NCI-H128 (cell line): ENCODE measurements at regions not wholly inside any gene's neighbourhood (a gene's known extent, or its start where the extent isn't known, plus 50 kb on each side); places are given as distances from the start of the nearest gene placed in this dataset.

Experiments used
- DNase-seq: peaks from one replicate; lab custom pipeline; 2025; ENCODE audit not compliant: unreplicated experiment; lab: John Stamatoyannopoulos, UW

DNA sequence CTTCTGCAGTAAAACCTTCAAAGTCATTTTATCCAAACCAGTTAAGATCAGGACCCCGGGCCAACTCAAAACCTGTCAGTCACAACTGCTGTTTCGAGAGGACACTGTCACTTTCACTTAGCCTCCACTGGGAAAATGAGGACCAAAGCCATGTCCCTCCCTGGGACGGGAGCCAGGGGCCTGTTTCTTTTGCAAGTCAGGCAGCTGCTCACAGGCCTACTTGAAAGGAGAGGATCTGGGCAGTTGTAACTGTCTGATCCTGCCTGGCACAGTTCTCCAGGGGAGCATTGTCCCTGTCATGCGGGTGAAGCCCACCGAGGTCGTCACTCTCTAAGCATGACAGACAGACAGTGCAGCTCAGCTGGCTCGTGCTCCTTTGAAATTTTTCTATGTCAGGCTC lies 276.2 kb downstream of the NPIPA8 start:
- no peak for DNase-seq

- no peak for DNase-seq
These were observed 277.0 kb downstream of the NPIPA8 start for GRCh38 chr16:18059577-18059976.

DNA sequence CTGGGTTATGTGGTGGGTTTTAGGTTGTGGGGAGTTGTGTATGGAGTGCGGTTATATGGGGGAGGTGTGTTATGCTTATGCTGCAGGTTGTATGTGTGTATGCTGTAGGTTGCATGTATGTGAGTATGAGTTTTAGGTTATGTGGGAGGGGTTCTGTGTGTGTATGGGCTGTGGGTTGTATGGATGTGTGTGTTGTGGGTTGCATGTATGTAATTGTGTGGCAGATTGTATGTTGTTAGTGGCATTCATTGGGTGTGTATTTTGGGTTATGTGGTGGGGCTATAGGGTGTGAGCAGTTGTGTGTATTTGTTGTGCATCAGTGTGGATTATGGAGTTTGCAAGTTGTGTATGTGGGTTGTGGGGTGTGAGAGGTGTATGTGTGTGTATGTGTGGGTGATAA lies 277.4 kb downstream of the NPIPA8 start:
- no peak for DNase-seq

DNA sequence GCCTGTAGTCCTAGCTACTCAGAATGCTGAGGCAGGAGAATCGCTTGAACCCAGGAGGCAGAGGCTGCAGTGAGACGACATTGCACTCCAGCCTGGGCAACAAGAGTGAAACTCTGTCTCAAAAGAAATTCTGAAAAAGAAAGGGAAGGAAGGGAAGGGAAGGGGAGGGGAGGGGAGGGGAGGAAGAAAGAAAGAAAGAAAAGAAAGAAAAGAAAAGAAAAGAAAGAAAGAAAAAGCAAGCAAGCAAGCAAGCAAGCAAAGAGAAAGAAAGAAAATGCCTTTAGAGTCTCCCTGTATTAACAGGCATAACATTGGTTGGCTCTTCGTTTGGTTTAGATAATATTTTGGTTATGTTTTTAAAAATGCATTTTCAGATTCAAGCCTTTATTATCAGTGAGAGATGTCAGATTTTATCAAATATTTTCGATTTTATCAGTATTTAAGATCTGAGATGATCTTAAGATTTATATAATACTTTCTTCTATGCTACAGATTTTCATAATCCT lies 281.1 kb downstream of the NPIPA8 start:
- no peak for DNase-seq

DNA sequence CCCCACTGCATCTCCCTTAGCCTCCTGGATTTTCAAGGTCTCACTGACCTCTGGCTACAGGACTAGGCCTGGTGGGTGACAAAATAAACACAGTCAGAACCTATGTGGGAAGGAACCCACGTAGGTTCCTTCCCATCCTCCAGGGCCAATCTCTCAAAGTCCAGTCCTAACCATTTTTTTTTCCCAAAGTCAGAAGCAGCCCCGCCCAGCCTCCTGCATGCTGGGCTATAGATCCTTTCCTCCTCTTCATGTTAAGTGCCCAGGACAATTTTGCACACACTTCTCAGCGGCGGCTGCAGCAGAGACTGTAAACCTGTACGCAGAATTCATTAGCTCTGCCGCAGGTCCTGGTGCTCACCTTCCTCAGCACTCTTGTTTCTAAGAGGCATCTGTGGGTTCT lies 285.8 kb downstream of the NPIPA8 start:
- DNase-seq: no peak

- DNase-seq: no peak
These were observed 286.3 kb downstream of the NPIPA8 start for GRCh38 chr16:18050234-18050633.

DNA sequence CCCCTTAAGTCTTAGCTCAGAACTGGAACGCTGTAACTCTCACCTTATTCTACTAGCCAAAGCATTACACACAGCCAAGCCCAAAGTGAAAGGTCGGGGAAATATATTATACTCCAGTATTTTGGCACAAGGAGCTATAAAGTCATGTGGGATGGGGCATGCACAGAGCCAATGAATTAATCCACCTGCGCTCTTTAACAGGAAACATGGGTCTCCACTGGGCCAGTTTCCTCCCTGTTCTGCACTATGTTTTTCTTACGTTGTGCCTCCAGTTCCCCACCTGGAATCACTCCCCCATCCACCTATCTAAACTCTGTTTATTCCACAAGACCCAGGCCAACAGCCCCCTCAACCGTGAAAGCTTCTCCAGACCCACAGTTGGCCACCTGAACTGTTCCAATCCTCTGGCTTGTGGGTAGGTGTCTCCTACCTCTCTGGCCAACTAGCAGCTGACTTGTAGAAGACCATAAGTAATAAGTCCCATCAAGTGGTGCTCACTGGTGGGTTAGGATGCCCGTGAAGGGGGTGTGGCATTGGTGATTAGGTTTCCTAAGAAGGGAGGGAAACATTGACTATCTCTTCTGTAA lies 286.9 kb downstream of the NPIPA8 start:
- DNase-seq: no peak

- no peak for DNase-seq
These were observed 287.5 kb downstream of the NPIPA8 start for GRCh38 chr16:18048853-18049546.

GRCh38 chr16:18047761-18048160 lies 288.8 kb downstream of the NPIPA8 start:
- no peak for DNase-seq

- DNase-seq: no peak
These were observed 291.2 kb downstream of the NPIPA8 start for GRCh38 chr16:18045356-18045755.

DNA sequence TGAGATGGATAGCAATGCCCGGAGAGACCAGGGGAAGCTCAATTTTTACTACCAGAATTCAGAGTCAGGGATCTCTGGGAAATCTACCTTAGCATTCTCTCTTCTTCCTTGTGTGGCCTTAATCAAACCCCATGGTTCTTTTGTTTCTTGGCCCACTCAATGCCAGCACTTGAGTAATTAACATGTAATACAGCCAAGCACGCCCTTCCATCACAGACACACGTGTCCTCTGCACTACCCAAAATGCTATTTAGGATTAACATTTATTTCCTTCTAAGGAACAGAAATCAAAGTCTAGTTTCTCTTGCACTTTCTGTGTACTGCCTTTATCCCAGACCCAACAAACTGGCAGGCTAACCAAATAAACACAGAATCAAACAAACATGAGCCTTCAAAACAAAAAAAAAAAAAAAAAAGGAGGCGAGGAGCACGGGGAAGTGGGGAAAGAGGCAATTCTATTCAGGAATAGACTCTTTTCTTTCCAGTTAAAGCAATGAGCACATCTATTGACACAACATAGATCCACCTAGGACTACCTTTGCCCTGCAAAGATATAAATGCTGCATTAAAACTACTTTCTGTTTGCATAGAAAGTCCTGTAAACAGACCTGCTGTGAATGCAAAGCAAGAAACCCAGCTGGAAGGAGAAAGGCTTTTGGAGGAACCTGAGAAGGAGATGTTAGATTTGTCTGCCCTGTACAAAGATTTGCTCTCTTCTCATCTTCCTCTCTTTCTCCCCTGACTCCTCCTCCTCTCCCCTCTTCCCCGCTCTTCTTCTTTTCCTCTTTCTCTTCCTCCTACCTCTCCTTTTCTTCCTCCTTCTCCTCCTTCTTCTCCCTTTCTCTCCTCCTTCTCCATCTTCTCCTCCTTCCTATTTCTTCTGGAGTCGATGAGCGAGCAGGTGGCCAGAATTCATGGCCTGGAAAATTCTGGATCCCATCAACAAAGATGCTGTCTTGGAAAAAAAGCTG lies 294.4 kb downstream of the NPIPA8 start:
- DNase-seq: no peak

- DNase-seq: no peak
These were observed 296.6 kb downstream of the NPIPA8 start for GRCh38 chr16:18039931-18040330.

GRCh38 chr16:18037051-18037450 lies 299.5 kb downstream of the NPIPA8 start:
- DNase-seq: no peak

GRCh38 chr16:18024611-18025010 lies 311.9 kb downstream of the NPIPA8 start:
- DNase-seq: no peak

DNA sequence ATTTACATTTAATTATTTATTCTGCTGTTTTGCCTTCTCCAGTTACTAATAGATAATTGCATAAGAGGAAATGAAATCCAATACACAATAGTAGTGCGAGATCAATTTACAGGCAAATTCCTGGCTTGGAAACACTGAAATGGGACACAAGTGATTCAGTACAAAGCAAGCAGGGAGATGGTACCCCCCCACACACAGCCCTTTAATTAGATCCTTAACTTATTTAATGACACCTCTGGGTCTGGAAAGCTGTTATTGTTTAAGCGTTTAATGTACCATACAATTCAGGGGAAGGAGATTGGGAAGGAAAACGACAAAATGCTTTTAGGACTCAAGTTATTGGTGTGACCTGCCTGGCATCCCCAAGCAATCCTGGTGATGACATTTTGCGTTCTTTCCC lies 318.2 kb downstream of the NPIPA8 start:
- DNase-seq: no peak

- no peak for DNase-seq
These were observed 322.7 kb downstream of the NPIPA8 start for GRCh38 chr16:18013863-18014262.

DNA sequence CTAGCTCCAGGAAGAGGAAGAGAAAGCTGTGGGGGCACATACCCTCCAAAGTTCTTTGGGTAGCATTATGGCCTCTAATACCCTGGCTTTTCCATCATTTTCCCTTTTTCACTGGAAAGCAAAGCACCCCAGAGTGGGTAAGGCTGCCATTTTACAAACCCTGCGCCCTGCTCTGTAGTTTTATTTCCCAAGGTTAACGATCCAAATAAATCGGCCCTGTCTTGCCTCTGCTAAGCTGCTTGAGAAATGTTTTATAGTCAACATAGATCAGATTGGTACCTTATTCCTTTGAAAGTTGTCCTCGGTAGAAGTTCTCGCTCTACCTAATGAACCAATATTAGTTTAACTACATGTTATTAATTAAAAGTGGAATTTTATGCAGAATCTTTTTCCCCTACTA lies 328.2 kb downstream of the NPIPA8 start:
- no peak for DNase-seq

DNA sequence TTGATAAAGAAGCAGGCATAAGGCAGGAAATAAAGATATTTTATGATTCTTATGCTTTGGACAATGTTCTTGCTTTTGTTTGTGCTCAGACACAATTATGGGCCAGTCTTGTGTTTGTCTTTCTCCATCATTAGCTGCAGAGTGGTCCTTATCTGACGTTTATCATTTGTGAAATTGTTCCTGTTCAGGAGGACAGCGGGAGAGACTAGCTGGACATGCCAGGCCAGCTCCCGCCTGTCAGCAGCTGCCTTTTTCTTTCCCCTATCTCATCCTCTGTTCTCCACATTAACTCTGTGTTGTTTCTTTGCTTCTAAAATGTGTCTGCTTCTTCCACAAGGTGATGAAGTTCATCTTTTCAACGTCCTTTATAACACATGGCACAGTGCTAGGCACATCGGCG lies 333.5 kb downstream of the NPIPA8 start:
- no peak for DNase-seq

- DNase-seq: no peak
These were observed 337.5 kb downstream of the NPIPA8 start for GRCh38 chr16:17998996-17999395.

DNA sequence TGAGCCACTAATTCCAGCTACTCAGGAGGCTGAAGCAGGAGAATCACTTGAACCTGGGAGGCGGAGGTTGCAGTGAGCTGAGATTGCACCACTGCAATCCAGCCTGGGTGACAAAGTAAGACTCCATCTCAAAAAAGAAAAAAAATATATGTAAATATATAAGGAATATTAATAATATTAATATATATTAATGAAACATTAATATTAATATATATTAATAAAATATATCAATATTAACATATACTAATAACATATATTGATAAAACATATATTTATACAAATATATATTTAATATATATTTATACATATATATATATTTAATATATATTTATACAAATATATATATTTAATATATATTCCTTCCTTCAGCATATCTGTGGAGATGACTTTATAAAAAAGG lies 338.0 kb downstream of the NPIPA8 start:
- no peak for DNase-seq

DNA sequence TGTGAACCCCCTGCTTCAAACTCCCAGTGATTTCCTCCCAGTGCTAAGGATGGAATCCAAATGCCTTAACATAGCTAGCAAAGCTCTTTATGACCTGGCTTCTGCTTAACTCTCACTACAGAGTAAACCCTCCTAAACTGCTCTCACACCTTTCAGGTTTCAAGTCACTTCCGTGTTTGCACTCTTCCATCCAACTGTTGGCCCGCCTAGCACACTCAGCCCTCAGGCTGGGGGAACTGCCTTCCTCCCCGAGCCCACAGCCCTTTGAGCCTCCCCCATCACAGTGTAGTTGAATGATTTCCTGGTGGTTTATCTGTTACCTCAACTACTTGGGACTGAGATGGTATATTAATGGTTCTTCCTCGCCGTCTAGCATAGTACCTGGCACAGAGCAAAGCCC lies 342.5 kb downstream of the NPIPA8 start:
- DNase-seq: no peak

- DNase-seq: no peak
These were observed 344.1 kb downstream of the NPIPA8 start for GRCh38 chr16:17992416-17992815.
